Trophoblast cell (in vitro differentiated cells and primary cell): ENCODE measurements at regions not wholly inside any gene's neighbourhood (a gene's known extent, or its start where the extent isn't known, plus 50 kb on each side); places are given as distances from the start of the nearest gene placed in this dataset.
A peak's percentile ranks its signal among the peaks of the same experiment; 100 is the strongest.

Source experiments
- DNase-seq, 2 donors: peaks; one replicate each; pipeline ENCODE4 v3.0.0-alpha.2; 2016
- H2AFZ ChIP-seq: 2 replicates; pipeline ENCODE4 v1.6.1; 2013; ENCODE audit warnings: low read length, moderate library complexity, mild to moderate bottlenecking; ENCODE audit not compliant: insufficient read depth, poor library complexity
- H2AK5ac ChIP-seq: 2 replicates; pipeline ENCODE4 v1.6.1; 2013; ENCODE audit warnings: mild to moderate bottlenecking, low read length
- H2BK120ac ChIP-seq: 2 replicates; pipeline ENCODE4 v1.6.1; 2013; ENCODE audit warnings: low read length, mild to moderate bottlenecking, moderate library complexity; ENCODE audit not compliant: insufficient read depth, poor library complexity
- H2BK12ac ChIP-seq: 2 replicates; pipeline ENCODE4 v1.6.1; 2013; ENCODE audit warnings: mild to moderate bottlenecking, low read length, moderate library complexity
- H2BK5ac ChIP-seq: 2 replicates; pipeline ENCODE4 v1.6.1; 2013; ENCODE audit warnings: low read length, low read depth, moderate library complexity, mild to moderate bottlenecking; ENCODE audit not compliant: poor library complexity
- H3K14ac ChIP-seq: 2 replicates; pipeline ENCODE4 v1.6.1; 2013; ENCODE audit warnings: mild to moderate bottlenecking, low read length
- H3K18ac ChIP-seq: 2 replicates; pipeline ENCODE4 v1.6.1; 2013; ENCODE audit warnings: mild to moderate bottlenecking, low read length
- H3K23ac ChIP-seq: 2 replicates; pipeline ENCODE4 v1.6.1; 2013; ENCODE audit warnings: low read length
- H3K27ac ChIP-seq: 2 replicates; pipeline ENCODE4 v1.5.1; 2013; ENCODE audit warnings: low read depth, mild to moderate bottlenecking, inconsistent platforms, low read length, moderate library complexity
- H3K27me3 ChIP-seq: 2 replicates; pipeline ENCODE4 v1.6.1; 2013; ENCODE audit warnings: inconsistent platforms, mild to moderate bottlenecking, low read length, moderate library complexity; ENCODE audit not compliant: insufficient read depth
- H3K36me3 ChIP-seq, 2 experiments: 1 replicate in 1 of 2; 2 replicates in 1 of 2; pipeline ENCODE4 v1.6.1; 2013; ENCODE audit warnings: low read length in 2 of 2, mild to moderate bottlenecking in 2 of 2, moderate library complexity in 1 of 2; ENCODE audit not compliant: insufficient read depth in 2 of 2, control insufficient read depth in 1 of 2
- H3K4ac ChIP-seq: 2 replicates; pipeline ENCODE4 v1.6.1; 2013; ENCODE audit warnings: low read depth, mild to moderate bottlenecking, low read length, moderate library complexity
- H3K4me1 ChIP-seq, 2 experiments: 1 replicate in 1 of 2; 2 replicates in 1 of 2; pipeline ENCODE4 v1.6.1; 2013; ENCODE audit warnings: low read length in 2 of 2, mild to moderate bottlenecking in 2 of 2, moderate library complexity in 1 of 2; ENCODE audit not compliant: insufficient read depth in 2 of 2, control insufficient read depth in 1 of 2
- H3K4me2 ChIP-seq: 2 replicates; pipeline ENCODE4 v1.6.1; 2013; ENCODE audit warnings: inconsistent platforms, mild to moderate bottlenecking, low read length, moderate library complexity
- H3K4me3 ChIP-seq: 2 replicates; pipeline ENCODE4 v1.5.1; 2013; ENCODE audit warnings: mild to moderate bottlenecking, low read depth, low read length, inconsistent platforms
- H3K79me1 ChIP-seq: one replicate; pipeline ENCODE4 v1.6.1; 2013; ENCODE audit warnings: low read length
- H3K79me2 ChIP-seq: 2 replicates; pipeline ENCODE4 v1.6.1; 2013; ENCODE audit warnings: low read length, mild to moderate bottlenecking; ENCODE audit not compliant: control insufficient read depth, insufficient read depth, poor library complexity
- H3K9ac ChIP-seq: 2 replicates; pipeline ENCODE4 v1.6.1; 2013; ENCODE audit warnings: mild to moderate bottlenecking, low read length
- H3K9me3 ChIP-seq: 2 replicates; pipeline ENCODE4 v1.6.1; 2013; ENCODE audit warnings: low read depth, mild to moderate bottlenecking, control low read depth, inconsistent platforms, low read length; ENCODE audit not compliant: insufficient read depth
- H4K12ac ChIP-seq: 2 replicates; pipeline ENCODE4 v1.6.1; 2013; ENCODE audit warnings: low read depth, mild to moderate bottlenecking, low read length, moderate library complexity
- H4K8ac ChIP-seq: 2 replicates; pipeline ENCODE4 v1.6.1; 2013; ENCODE audit warnings: low read depth, mild to moderate bottlenecking, low read length, moderate library complexity
- H4K91ac ChIP-seq: one replicate; pipeline ENCODE4 v1.6.1; 2013; ENCODE audit warnings: low read depth, mild to moderate bottlenecking, low read length, moderate library complexity
- WGBS: extraction: QIAGEN DNeasy Blood & Tissue Kit; methylation state at CpG from one replicate; pipeline ENCODE4 v1.1.7; 2013; ENCODE audit warnings: missing lambda C conversion rate; ENCODE audit not compliant: insufficient read length, insufficient coverage; ENCODE audit errors: extremely low coverage; 5-methylcytosine and 5-hydroxymethylcytosine counted together

- no peak overlapping the region for H4K12ac ChIP-seq
- no peak overlapping the region for H3K4me2 ChIP-seq
- peaks cover 0 to 2% of the 10 kb centered on the region in 2 experiments for H3K4me1 ChIP-seq
- no peaks in the 10 kb centered on the region for H3K79me1 ChIP-seq
- H2BK120ac ChIP-seq: no peak overlapping the region
- H2BK5ac ChIP-seq: no peak overlapping the region
- H3K9me3 ChIP-seq: no peaks in the 10 kb centered on the region
- H4K8ac ChIP-seq: no peak overlapping the region
- no peak overlapping the region for H3K4ac ChIP-seq
- H3K27ac ChIP-seq: no peak overlapping the region
- H3K4me3 ChIP-seq: no peak overlapping the region
- H3K14ac ChIP-seq: no peak overlapping the region
- H2AFZ ChIP-seq: no peak overlapping the region
- H3K9ac ChIP-seq: no peak overlapping the region
- H4K91ac ChIP-seq: no peak overlapping the region
- no peak for DNase-seq
- no peaks in the 10 kb centered on the region for H3K36me3 ChIP-seq
- H2BK12ac ChIP-seq: no peak overlapping the region
- no peak overlapping the region for H2AK5ac ChIP-seq
- WGBS: no CpG with 5 or more reads among the region's 4 CpGs
- H3K23ac ChIP-seq: no peak overlapping the region
- no peak overlapping the region for H3K18ac ChIP-seq
- H3K27me3 ChIP-seq: no peaks in the 10 kb centered on the region
- H3K79me2 ChIP-seq: no peaks in the 10 kb centered on the region
These were observed 84.2 kb upstream of the GALNT18 start for GRCh38 chr11:11706028-11706427.

GRCh38 chr11:11703885-11704284 is 82.1 kb upstream of the GALNT18 start:
- H2AFZ ChIP-seq: no peak overlapping the region
- no peak overlapping the region for H4K8ac ChIP-seq
- H2BK12ac ChIP-seq: no peak overlapping the region
- no peak overlapping the region for H3K4me3 ChIP-seq
- H3K9ac ChIP-seq: no peak overlapping the region
- H3K4ac ChIP-seq: no peak overlapping the region
- peaks cover 0 to 2% of the 10 kb centered on the region in 2 experiments for H3K4me1 ChIP-seq
- no peak overlapping the region for H2BK5ac ChIP-seq
- WGBS: no CpG with 5 or more reads among the region's 1 CpG
- no peaks in the 10 kb centered on the region for H3K79me2 ChIP-seq
- no peak overlapping the region for H3K18ac ChIP-seq
- no peak overlapping the region for H3K4me2 ChIP-seq
- H3K36me3 ChIP-seq: no peaks in the 10 kb centered on the region
- no peaks in the 10 kb centered on the region for H3K9me3 ChIP-seq
- no peak overlapping the region for H2AK5ac ChIP-seq
- H4K12ac ChIP-seq: no peak overlapping the region
- no peaks in the 10 kb centered on the region for H3K27me3 ChIP-seq
- no peak overlapping the region for H4K91ac ChIP-seq
- no peaks in the 10 kb centered on the region for H3K79me1 ChIP-seq
- no peak overlapping the region for H2BK120ac ChIP-seq
- H3K14ac ChIP-seq: no peak overlapping the region
- H3K23ac ChIP-seq: no peak overlapping the region
- no peak overlapping the region for H3K27ac ChIP-seq
- no peak for DNase-seq

- WGBS: no CpG with 5 or more reads among the region's 4 CpGs
- Histone ChIP-seq H3K4ac (no peak overlapping the region), H3K27ac (no peak overlapping the region), H3K18ac (no peak overlapping the region), H3K14ac (no peak overlapping the region), H4K12ac (no peak overlapping the region), H3K27me3 (no peaks in the 10 kb centered on the region), H4K91ac (no peak overlapping the region), H3K4me3 (no peak overlapping the region), H2BK5ac (no peak overlapping the region), H3K4me1 (peaks cover 0 to 2% of the 10 kb centered on the region in 2 experiments), H3K79me2 (no peaks in the 10 kb centered on the region), H2AFZ (no peak overlapping the region), H3K9ac (no peak overlapping the region), H2BK120ac (no peak overlapping the region), H3K36me3 (no peaks in the 10 kb centered on the region), H3K23ac (no peak overlapping the region), H2AK5ac (no peak overlapping the region), H3K4me2 (no peak overlapping the region), H3K79me1 (no peaks in the 10 kb centered on the region), H2BK12ac (no peak overlapping the region), H4K8ac (no peak overlapping the region), H3K9me3 (no peaks in the 10 kb centered on the region)
- peak in 1 of 2 donors; percentile 5 for DNase-seq
These were observed 79.3 kb upstream of the GALNT18 start for GRCh38 chr11:11701070-11701469.

- Histone ChIP-seq H3K36me3 (no peaks in the 10 kb centered on the region), H3K9me3 (no peaks in the 10 kb centered on the region), H3K27me3 (no peaks in the 10 kb centered on the region), H3K14ac (no peak overlapping the region), H4K12ac (no peak overlapping the region), H3K79me1 (no peaks in the 10 kb centered on the region), H3K23ac (no peak overlapping the region), H3K18ac (no peak overlapping the region), H3K4me2 (no peak overlapping the region), H3K4me3 (no peak overlapping the region), H2BK5ac (no peak overlapping the region), H2AK5ac (no peak overlapping the region), H3K9ac (no peak overlapping the region), H4K8ac (no peak overlapping the region), H2BK12ac (no peak overlapping the region), H2AFZ (no peak overlapping the region), H3K4me1 (peaks cover 0 to 2% of the 10 kb centered on the region in 2 experiments), H2BK120ac (no peak overlapping the region), H3K79me2 (no peaks in the 10 kb centered on the region), H3K27ac (no peak overlapping the region), H4K91ac (no peak overlapping the region), H3K4ac (no peak overlapping the region)
- DNase-seq: no peak
- no CpG with 5 or more reads among the region's 1 CpG for WGBS
These were observed 76.0 kb upstream of the GALNT18 start for GRCh38 chr11:11697796-11698195.
